GM12878 (cell line): ENCODE measurements at regions not wholly inside any gene's neighbourhood (a gene's known extent, or its start where the extent isn't known, plus 50 kb on each side); places are given as distances from the start of the nearest gene placed in this dataset.

Experiments used
- CHD2 ChIP-seq: IDR thresholded peaks from 2 replicates; pipeline ENCODE4 v1.6.1; 2011; ENCODE audit warnings: low read depth, low read length, improper control_type of control experiment, borderline replicate concordance
- CTCF ChIP-seq, 3 experiments: IDR thresholded peaks in 2 of 3; conservative IDR thresholded peaks in 1 of 3; 2 replicates each; pipeline ENCODE4 v1.5.1; 2011; ENCODE audit warnings: low read depth in 3 of 3, low read length in 3 of 3, mild to moderate bottlenecking in 3 of 3, control low read depth in 2 of 3, moderate library complexity in 2 of 3, inconsistent platforms in 1 of 3, mixed read lengths in 1 of 3; ENCODE audit not compliant: control insufficient read depth in 2 of 3, insufficient read depth in 1 of 3; ENCODE audit errors: extremely low read depth in 1 of 3
- MXI1 ChIP-seq: fragments of 150-350 bp; IDR thresholded peaks from 2 replicates; pipeline ENCODE4 v1.6.1; 2011; ENCODE audit warnings: low read depth, mild to moderate bottlenecking, inconsistent platforms, low read length, improper control_type of control experiment
- POLR2A ChIP-seq: IDR thresholded peaks from 2 replicates; pipeline ENCODE4 v1.6.1; 2011; ENCODE audit warnings: low read depth, mild to moderate bottlenecking, low read length

- no peak for TF ChIP-seq MXI1
- TF ChIP-seq POLR2A: no peak
- no peak for TF ChIP-seq CHD2
- TF ChIP-seq CTCF (IDR thresholded peaks at IDR 0.05 in 2 of 3, conservative IDR thresholded peaks at IDR 0.05 in 1 of 3; ENCODE audit: control insufficient read depth in 2 of 3, extremely low read depth in 1 of 3, insufficient read depth in 1 of 3, low read depth in 3 of 3, low read length in 3 of 3): no peak
Observed at GRCh38 chr2:238772635-238773297, 75.1 kb upstream of the TWIST2 start.
